Upper lobe of left lung (tissue), 6 donors: ENCODE measurements at regions not wholly inside any gene's neighbourhood (a gene's known extent, or its start where the extent isn't known, plus 50 kb on each side); places are given as distances from the start of the nearest gene placed in this dataset.
A peak's percentile ranks its signal among the peaks of the same experiment; 100 is the strongest.

Experiments used
- ATAC-seq, 2 donors: fragments of 200-7000 bp; cut with Tn5 transposase; one replicate each; pipeline ENCODE4 v1.9.1; 2022; ENCODE audit warnings: mild to moderate bottlenecking in 2 of 2, moderate library complexity in 2 of 2; ENCODE audit not compliant: low FRiP score in 2 of 2
- DNase-seq, 2 donors: peaks; one replicate each; pipeline ENCODE4 v3.0.0-alpha.2; 2019 to 2020
- H3K27ac ChIP-seq, 4 donors: fragments of 200-600 bp; sonication (generic); one replicate each; pipeline ENCODE4 v1.5.1; 2016 to 2019
- H3K27me3 ChIP-seq, 4 donors: fragments of 200-600 bp; sonication (generic); one replicate each; pipeline ENCODE4 v1.5.1; 2017 to 2019
- H3K36me3 ChIP-seq, 4 donors: fragments of 200-600 bp; sonication (generic); one replicate each; pipeline ENCODE4 v1.5.1; 2016 to 2019
- H3K4me1 ChIP-seq, 4 donors: fragments of 200-600 bp; sonication (generic); one replicate each; pipeline ENCODE4 v1.5.1; 2018 to 2019
- H3K4me3 ChIP-seq, 4 donors: fragments of 200-600 bp; sonication (generic); one replicate each; pipeline ENCODE4 v1.5.1; 2017 to 2019; ENCODE audit warnings: mild to moderate bottlenecking in 2 of 4, moderate library complexity in 1 of 4
- H3K9me3 ChIP-seq, 4 donors: fragments of 200-600 bp; sonication (generic); one replicate each; pipeline ENCODE4 v1.5.1; 2018 to 2019
- CTCF ChIP-seq, 6 experiments: fragments of 450-650 bp in 4 of 6; fragments of 200-600 bp in 2 of 6; sonication (generic) in 2 of 6; IDR thresholded peaks; one replicate each; pipeline ENCODE4 v1.5.1; 2016 to 2019; ENCODE audit warnings: antibody characterized with exemption in 6 of 6
- EP300 ChIP-seq, 4 donors: sonication (generic); formaldehyde crosslinking; IDR thresholded peaks; one replicate each; pipeline ENCODE4 v1.5.1; 2017; ENCODE audit warnings: antibody characterized with exemption in 4 of 4, control low read depth in 2 of 4
- POLR2A ChIP-seq, 4 donors: fragments of 450-650 bp; IDR thresholded peaks; one replicate each; pipeline ENCODE4 v1.5.1; 2016 to 2017; ENCODE audit warnings: antibody characterized with exemption in 4 of 4, mild to moderate bottlenecking in 2 of 4
- POLR2AphosphoS5 ChIP-seq, 2 donors: sonication (generic); formaldehyde crosslinking; IDR thresholded peaks; one replicate each; pipeline ENCODE4 v1.5.1; 2017; ENCODE audit warnings: antibody characterized with exemption in 2 of 2
- WGBS, 2 donors: methylation state at CpG; one replicate each; pipeline ENCODE4 v1.1.5; 2017 to 2018; 5-methylcytosine and 5-hydroxymethylcytosine counted together
- donor health status: DM: no; HTN: no; CAD: no; lungs with moderate emphysema.
- donor health status: DM: no; HTN: yes; CAD: no; lungs with severe emphysema.

- TF ChIP-seq POLR2A (IDR thresholded peaks at IDR 0.05) (no peak), EP300 (IDR thresholded peaks at IDR 0.05) (no peak), CTCF (IDR thresholded peaks at IDR 0.05) (no peak), POLR2AphosphoS5 (IDR thresholded peaks at IDR 0.05) (no peak)
- peaks cover 0 to 10% (median 0%) of the 10 kb centered on the region in 4 donors for H3K4me1 ChIP-seq
- no peak for ATAC-seq
- DNase-seq = no peak
- no peak overlapping the region for H3K27ac ChIP-seq
- WGBS, 2 donors = 68 to 69% methylated on average over 6 of the region's 6 CpGs
- H3K9me3 ChIP-seq = no peaks in the 10 kb centered on the region
- no peak overlapping the region for H3K4me3 ChIP-seq
- no peaks in the 10 kb centered on the region for H3K36me3 ChIP-seq
- no peaks in the 10 kb centered on the region for H3K27me3 ChIP-seq
Measured at GRCh38 chr15:45854455-45855202, 219.8 kb downstream of the SQOR start.

GRCh38 chr15:45855210-45855906, 220.5 kb downstream of the SQOR start:
- WGBS, 2 donors = 34 to 38% methylated on average over 4 of the region's 4 CpGs
- no peak overlapping the region for H3K4me3 ChIP-seq
- H3K27ac ChIP-seq = peak overlapping the region in 2 of 4 donors; percentile 29 to 32
- peaks cover 0 to 10% (median 0%) of the 10 kb centered on the region in 4 donors for H3K4me1 ChIP-seq
- ATAC-seq (peak; percentile 34 to 86), DNase-seq (peak in 1 of 2 donors; percentile 45)
- no peaks in the 10 kb centered on the region for H3K36me3 ChIP-seq
- no peaks in the 10 kb centered on the region for H3K27me3 ChIP-seq
- H3K9me3 ChIP-seq = no peaks in the 10 kb centered on the region
- no peak for TF ChIP-seq CTCF (IDR thresholded peaks at IDR 0.05)
- TF ChIP-seq POLR2A (IDR thresholded peaks at IDR 0.05) = no peak
- TF ChIP-seq EP300 (IDR thresholded peaks at IDR 0.05) = no peak
- TF ChIP-seq POLR2AphosphoS5 (IDR thresholded peaks at IDR 0.05) = no peak

GRCh38 chr15:45855907-45856579, 221.2 kb downstream of the SQOR start:
- H3K4me1 ChIP-seq = peaks cover 0 to 10% (median 0%) of the 10 kb centered on the region in 4 donors
- WGBS, 2 donors = 55 to 65% methylated on average over 4 of the region's 4 CpGs
- DNase-seq (no peak), ATAC-seq (peak in 1 of 2 donors; percentile 24)
- H3K27ac ChIP-seq = peak overlapping the region in 2 of 4 donors; percentile 29 to 32
- no peaks in the 10 kb centered on the region for H3K36me3 ChIP-seq
- H3K4me3 ChIP-seq = no peak overlapping the region
- TF ChIP-seq POLR2AphosphoS5 (IDR thresholded peaks at IDR 0.05) = no peak
- no peak for TF ChIP-seq EP300 (IDR thresholded peaks at IDR 0.05)
- no peaks in the 10 kb centered on the region for H3K9me3 ChIP-seq
- H3K27me3 ChIP-seq = no peaks in the 10 kb centered on the region

- Histone ChIP-seq H3K27ac (no peak overlapping the region), H3K4me3 (no peak overlapping the region), H3K9me3 (no peaks in the 10 kb centered on the region), H3K4me1 (peaks cover 0 to 10% (median 0%) of the 10 kb centered on the region in 4 donors), H3K36me3 (no peaks in the 10 kb centered on the region), H3K27me3 (no peaks in the 10 kb centered on the region)
- 87% methylated on average over 5 of the region's 5 CpGs for WGBS, 2 donors
- no peak for TF ChIP-seq EP300 (IDR thresholded peaks at IDR 0.05)
- no peak for TF ChIP-seq POLR2A (IDR thresholded peaks at IDR 0.05)
- TF ChIP-seq POLR2AphosphoS5 (IDR thresholded peaks at IDR 0.05) = no peak
- no peak for TF ChIP-seq CTCF (IDR thresholded peaks at IDR 0.05)
- ATAC-seq (no peak), DNase-seq (no peak)
Measured at GRCh38 chr15:45857291-45857690, 222.5 kb downstream of the SQOR start.

GRCh38 chr15:45858491-45858890, 223.7 kb downstream of the SQOR start:
- H3K36me3 ChIP-seq = no peaks in the 10 kb centered on the region
- no peak overlapping the region for H3K27ac ChIP-seq
- no peaks in the 10 kb centered on the region for H3K9me3 ChIP-seq
- H3K27me3 ChIP-seq = no peaks in the 10 kb centered on the region
- 80 to 85% methylated on average over 3 of the region's 3 CpGs for WGBS, 2 donors
- H3K4me1 ChIP-seq = peaks cover 0 to 10% (median 0%) of the 10 kb centered on the region in 4 donors
- no peak overlapping the region for H3K4me3 ChIP-seq
- no peak for DNase-seq
- no peak for ATAC-seq
- TF ChIP-seq POLR2AphosphoS5 (IDR thresholded peaks at IDR 0.05) (no peak), POLR2A (IDR thresholded peaks at IDR 0.05) (no peak)
